AG09319 (cell line): ENCODE measurements at regions not wholly inside any gene's neighbourhood (a gene's known extent, or its start where the extent isn't known, plus 50 kb on each side); places are given as distances from the start of the nearest gene placed in this dataset.

ENCODE experiments used
- DNase-seq: peaks from one replicate; pipeline ENCODE4 v3.0.0-alpha.2; 2010; ENCODE audit warnings: low read depth; ENCODE audit errors: extremely low read depth
- CTCF ChIP-seq: IDR thresholded peaks from 2 replicates; pipeline ENCODE4 v1.5.1; 2011; ENCODE audit warnings: low read depth, mild to moderate bottlenecking, inconsistent platforms, low read length, moderate library complexity

- no peak for TF ChIP-seq CTCF
- DNase-seq = no peak
Measured at GRCh38 chr2:234339011-234339410, 157.9 kb downstream of the ARL4C start.

DNA sequence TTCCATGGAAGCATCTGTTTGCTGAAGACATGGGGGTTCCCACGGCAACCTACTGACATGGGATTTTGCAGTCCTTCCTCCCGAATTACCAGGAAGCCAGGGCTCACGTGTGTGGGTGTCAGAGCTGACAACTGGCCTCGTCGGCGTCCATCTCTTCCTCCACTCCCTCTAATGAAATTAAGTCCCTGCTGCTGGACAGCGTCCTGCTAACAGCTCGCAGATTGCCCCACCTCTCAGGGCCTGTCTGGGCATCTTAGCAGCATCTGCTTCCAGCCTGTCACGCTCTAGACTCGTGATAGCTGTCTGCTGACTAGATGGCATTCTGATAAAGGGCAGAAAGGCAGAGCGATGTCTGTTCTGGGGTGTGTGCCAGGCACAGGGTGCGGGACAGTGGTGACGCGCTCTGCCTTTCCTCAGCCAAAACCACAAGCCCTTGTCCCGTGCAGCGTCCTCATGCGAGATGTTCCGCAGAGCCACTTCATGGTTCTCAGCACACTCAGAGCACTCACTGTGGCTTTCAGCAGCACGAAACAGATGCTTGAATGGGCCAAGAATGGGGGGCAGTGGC lies 161.1 kb downstream of the ARL4C start:
- no peak for TF ChIP-seq CTCF

DNA sequence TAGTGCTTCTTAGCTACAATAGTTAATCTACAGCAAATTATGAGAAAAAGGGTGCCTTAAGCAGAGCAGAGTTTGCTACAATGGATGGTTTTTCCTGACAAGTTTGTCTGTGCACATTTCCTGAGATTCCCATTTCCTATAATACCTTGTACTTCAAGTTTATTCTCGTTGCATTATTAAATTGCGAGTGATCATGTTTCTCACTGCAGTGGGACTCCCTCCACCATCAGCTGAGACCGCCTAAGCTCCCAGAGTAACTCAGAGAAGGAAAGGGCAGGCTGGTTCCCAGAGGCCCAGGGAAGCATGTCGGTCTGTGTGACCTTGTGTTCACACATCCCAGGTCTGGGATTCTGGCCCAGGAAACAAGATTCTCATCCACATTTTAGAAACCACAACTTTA lies 162.1 kb downstream of the ARL4C start:
- DNase-seq = no peak
- TF ChIP-seq CTCF = no peak

More for the DNA sequence above, 161.1 kb downstream of the ARL4C start:
- DNase-seq = peak; percentile 41

DNA sequence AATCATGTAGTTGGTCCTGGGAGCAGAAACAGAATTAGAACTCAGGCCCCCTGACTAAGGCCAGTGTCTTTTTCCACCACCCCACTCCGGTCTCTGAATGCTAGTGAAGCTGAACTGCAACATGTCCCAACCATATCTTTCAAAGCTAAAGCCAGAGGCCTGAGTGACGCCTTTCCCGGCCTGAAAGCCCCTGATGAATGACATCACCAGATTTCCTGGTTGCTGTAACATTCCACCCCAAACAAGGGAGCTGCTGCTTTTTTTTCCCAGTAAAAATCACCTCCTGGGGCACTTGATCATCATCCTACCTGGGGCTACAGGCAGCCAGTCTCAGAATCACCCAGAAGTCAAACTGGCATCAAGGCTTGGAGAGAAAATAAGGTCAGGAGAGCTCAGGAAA lies 162.7 kb downstream of the ARL4C start:
- no peak for DNase-seq
- no peak for TF ChIP-seq CTCF

DNA sequence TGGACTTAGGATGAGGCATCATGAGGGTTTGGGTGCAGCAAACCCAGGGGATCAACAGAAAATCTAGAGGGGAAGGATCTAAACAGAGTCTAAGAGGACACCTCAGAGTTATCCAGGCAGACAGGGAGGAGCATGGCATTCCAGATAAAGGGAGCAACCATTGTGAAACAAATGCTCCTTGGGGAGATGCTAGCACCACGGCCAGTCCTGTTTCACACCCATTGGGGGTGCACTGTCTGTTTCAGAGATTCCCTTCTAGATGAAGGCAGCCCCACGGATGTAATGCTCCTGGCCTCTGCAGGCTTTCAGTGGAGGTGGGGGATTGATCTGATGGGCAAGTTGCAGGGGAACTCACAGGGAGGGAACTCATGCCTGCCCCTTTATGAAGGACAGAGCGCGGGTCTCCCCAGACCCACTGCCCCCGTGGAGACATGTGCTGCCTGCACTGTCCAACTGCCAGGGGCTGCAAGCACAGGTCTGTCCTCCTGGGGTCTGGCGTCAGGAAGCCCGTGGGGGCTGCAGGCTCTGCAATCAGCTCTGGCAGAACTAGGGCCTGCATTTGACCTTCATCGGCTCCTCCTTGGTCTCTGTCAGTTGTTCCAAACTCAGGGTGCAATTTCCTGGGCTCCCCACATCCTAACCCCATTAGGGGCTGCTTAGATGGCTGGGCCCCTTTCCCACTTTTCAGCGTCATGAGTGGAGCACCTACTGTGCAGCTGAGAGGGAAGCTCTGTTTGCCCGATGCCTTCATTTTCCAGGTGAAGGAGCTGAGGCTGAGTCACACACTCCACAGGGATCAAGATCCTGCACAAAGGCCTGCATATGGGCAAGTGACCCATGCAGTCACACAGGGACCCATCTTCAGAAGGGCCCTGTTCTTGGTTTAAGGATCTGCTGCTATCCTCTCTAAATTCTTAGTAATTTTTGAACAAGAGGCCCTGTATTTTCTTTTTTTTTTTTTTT lies 163.4 kb downstream of the ARL4C start:
- DNase-seq = no peak

DNA sequence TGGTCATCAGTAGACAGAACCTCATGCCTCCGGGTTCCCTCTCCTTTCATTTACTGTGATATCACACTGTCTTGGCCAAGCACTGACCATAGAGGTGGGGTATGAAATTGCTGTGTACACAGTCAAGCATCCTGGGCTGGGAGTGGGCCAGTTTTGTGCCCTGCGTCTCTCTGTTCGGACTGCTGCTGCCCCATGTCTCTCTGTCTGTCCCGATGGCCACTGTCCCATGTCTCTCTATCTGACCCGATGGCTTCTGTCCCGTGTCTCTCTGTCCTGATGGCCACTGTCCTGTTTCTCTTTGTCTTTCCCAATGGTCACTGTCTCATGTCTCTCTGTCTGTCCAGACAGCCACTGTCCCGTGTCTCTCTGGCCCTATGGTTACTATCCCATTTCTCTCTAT lies 164.9 kb downstream of the ARL4C start:
- TF ChIP-seq CTCF = no peak
- no peak for DNase-seq

More for the DNA sequence above, 163.4 kb downstream of the ARL4C start:
- no peak for TF ChIP-seq CTCF

- TF ChIP-seq CTCF = no peak
Measured at GRCh38 chr2:234331566-234331965, 165.3 kb downstream of the ARL4C start.

More at GRCh38 chr2:234331566-234331965, 165.3 kb downstream of the ARL4C start:
- DNase-seq = no peak
